GM06990 (cell line): ENCODE measurements at regions not wholly inside any gene's neighbourhood (a gene's known extent, or its start where the extent isn't known, plus 50 kb on each side); places are given as distances from the start of the nearest gene placed in this dataset.

Experiments
- DNase-seq: peaks from one replicate; pipeline ENCODE4 v3.0.0-alpha.2; 2011; ENCODE audit not compliant: insufficient read length; ENCODE audit errors: extremely low read depth
- H3K27me3 ChIP-seq: replicated peaks from 2 replicates; pipeline ENCODE4 v1.6.0; 2011; ENCODE audit warnings: low read length; ENCODE audit not compliant: control insufficient read depth, insufficient read depth
- H3K36me3 ChIP-seq: 2 replicates; pipeline ENCODE4 v1.5.1; 2011; ENCODE audit warnings: low read length; ENCODE audit not compliant: control insufficient read depth, insufficient read depth
- H3K4me3 ChIP-seq: replicated peaks from 2 replicates; pipeline ENCODE4 v1.5.1; 2011; ENCODE audit warnings: low read depth, mild to moderate bottlenecking, control low read depth, low read length
- CTCF ChIP-seq: IDR thresholded peaks from 2 replicates; pipeline ENCODE4 v1.5.1; 2011; ENCODE audit warnings: low read length, control low read depth, mild to moderate bottlenecking, inconsistent platforms; ENCODE audit not compliant: insufficient read depth, poor library complexity, severe bottlenecking

DNA sequence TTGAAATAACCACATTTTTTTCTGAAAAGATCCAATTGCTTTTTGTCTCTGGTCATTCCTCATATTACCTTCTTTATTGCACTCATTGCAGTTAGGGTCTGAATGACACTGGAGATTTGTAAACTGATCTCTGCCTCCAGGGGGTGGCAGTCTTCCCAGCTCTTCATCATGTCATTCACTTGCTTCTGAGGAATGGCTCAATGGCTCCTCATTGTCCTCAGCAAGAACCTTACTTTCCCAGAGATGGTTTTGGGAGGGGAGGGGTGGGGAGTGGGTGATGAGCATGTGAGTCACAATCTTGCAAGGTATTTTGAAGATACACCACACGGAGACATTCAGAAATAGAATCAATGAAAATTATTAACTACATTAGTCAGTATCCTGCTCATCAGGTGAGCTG is 159.8 kb upstream of the GAS1 start:
- TF ChIP-seq CTCF, result peak; percentile 42
- Histone ChIP-seq H3K36me3 (no peaks in the 10 kb centered on the region), H3K4me3 (no peak overlapping the region), H3K27me3 (no peaks in the 10 kb centered on the region)
- no peak for DNase-seq

DNA sequence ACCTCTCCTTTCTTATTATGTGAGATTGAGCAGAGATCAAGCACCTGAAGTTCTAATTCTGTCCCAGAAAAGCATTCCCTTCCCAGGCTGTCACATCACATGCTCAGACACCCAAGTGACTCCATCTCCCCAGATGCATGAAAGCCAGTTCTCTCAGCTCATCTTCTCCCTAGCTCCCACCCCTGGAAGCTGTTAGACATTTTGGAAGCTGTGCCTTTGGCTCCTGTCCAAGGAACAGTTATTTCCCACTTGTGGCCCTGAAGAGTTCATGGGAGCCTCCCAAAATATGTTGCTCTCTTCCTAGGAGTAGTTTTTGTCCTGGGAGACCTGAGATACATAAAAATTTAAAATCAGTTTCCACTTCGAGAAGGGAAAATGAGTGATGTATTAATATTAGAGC is 161.4 kb upstream of the GAS1 start:
- DNase-seq, result no peak
- TF ChIP-seq CTCF, result no peak
- Histone ChIP-seq H3K36me3 (no peaks in the 10 kb centered on the region), H3K4me3 (no peak overlapping the region), H3K27me3 (no peaks in the 10 kb centered on the region)

DNA sequence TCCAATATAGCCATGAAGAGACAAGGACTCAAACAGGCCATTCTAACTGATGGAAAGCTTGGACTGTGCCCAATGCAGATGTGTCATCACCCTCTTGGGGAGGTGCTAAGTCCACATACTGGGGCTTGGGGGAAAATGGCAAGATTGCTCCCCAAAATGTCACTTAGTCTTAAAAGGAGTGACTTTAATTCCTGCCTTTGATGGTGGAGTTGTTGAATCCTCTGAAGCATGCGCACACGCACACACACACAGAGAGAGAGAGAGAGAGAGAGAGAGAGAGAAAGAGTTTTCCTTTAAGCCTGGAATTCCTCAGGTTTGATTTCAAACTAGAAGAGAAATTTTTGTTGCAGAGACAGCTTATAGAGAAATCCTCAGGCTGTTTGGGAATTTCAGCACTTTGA is 161.9 kb upstream of the GAS1 start:
- no peak for TF ChIP-seq CTCF
- H3K4me3 ChIP-seq, result no peak overlapping the region
- no peaks in the 10 kb centered on the region for H3K36me3 ChIP-seq
- no peak for DNase-seq
- H3K27me3 ChIP-seq, result no peaks in the 10 kb centered on the region

DNA sequence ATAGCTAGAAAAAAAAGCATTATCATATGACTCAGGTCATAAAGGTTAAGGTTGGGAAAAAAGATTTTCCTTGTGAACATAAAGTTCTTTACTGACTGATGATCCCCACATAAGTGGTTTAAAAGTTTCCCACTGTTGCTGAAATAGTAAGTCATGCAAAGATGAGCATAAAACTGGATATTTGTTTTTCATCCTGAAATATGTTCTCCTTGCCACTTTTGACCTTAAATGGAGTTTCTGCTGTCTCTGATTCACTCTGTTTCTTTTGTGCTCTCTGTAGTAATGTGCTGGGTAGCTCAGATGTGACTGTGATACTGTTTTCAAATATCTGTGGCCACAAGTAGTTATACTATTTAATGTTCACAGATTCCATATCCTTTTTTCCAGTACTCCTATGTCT is 162.5 kb upstream of the GAS1 start:
- DNase-seq, result no peak
- Histone ChIP-seq H3K4me3 (no peak overlapping the region), H3K27me3 (no peaks in the 10 kb centered on the region), H3K36me3 (no peaks in the 10 kb centered on the region)
- no peak for TF ChIP-seq CTCF

DNA sequence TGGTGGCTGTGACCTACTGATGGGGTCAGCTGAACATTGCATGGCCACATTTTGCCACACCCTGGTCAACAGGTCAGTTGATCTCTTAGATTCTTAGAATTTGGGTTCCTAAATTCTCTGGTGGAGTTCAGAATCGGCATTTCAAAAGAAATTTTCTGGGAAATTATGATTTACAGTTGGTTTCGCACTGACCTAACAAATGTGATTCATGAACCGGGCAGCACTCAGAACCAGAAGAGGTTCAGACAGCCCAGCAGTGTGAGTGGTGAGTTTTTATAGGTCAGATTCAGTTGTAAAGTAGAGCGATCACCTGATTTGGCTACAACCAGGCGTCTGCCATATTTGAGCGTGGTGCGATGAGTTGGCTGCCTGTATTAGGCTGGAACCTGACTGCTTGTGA is 163.7 kb upstream of the GAS1 start:
- Histone ChIP-seq H3K36me3 (no peaks in the 10 kb centered on the region), H3K4me3 (no peak overlapping the region), H3K27me3 (no peaks in the 10 kb centered on the region)
- no peak for TF ChIP-seq CTCF
- DNase-seq, result no peak

GRCh38 chr9:87112656-87113055 is 165.3 kb upstream of the GAS1 start:
- Histone ChIP-seq H3K36me3 (no peaks in the 10 kb centered on the region), H3K27me3 (no peaks in the 10 kb centered on the region; the same call in 1 of the 2 replicates), H3K4me3 (no peak overlapping the region)
- TF ChIP-seq CTCF, result no peak
- DNase-seq, result no peak
